Spleen (tissue), 7 donors: ENCODE measurements at regions not wholly inside any gene's neighbourhood (a gene's known extent, or its start where the extent isn't known, plus 50 kb on each side); places are given as distances from the start of the nearest gene placed in this dataset.

Experiments
- CTCF ChIP-seq, 11 experiments: fragments of 200-600 bp in 7 of 11; fragments of 450-650 bp in 4 of 11; sonication (generic) in 4 of 11; IDR thresholded peaks in 8 of 11; conservative IDR thresholded peaks in 3 of 11; 1 replicate in 7 of 11; 2 replicates in 4 of 11; pipeline versions ENCODE4 v1.4.0 to v1.8.0; 2016 to 2021; ENCODE audit warnings: antibody characterized with exemption in 11 of 11, inconsistent platforms in 4 of 11, mild to moderate bottlenecking in 1 of 11
- POLR2AphosphoS5 ChIP-seq, 3 donors: sonication (generic); formaldehyde crosslinking; IDR thresholded peaks; one replicate each; pipeline ENCODE4 v1.5.1; 2017; ENCODE audit warnings: antibody characterized with exemption in 3 of 3
- donor health status: DM: no; HTN: no; CAD: no; lungs with moderate emphysema.
- donor health status: DM: no; HTN: no; CAD: no.
- donor health status: DM: no; HTN: no; CAD: no.

DNA sequence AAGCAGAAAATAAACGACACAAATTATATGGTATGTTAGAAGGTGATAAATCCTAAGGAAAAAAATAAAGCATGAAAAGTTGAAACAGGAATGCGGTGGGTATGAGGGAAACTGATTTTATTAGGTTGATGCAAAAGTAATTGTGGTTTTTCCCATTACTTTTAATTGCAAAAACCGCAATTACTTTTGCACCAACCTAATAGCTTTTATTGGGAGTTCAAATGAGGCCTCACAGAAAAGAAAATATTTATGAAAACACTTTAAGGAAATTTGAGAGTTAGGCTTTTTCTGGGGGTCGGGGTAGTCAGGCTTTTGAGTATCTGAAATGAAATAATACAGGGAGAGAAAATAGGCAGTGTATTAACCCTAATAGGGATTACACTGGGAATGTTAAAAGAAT lies 397.0 kb upstream of the KHDRBS2 start:
- TF ChIP-seq CTCF (IDR thresholded peaks at IDR 0.05 in 8 of 11, conservative IDR thresholded peaks at IDR 0.05 in 3 of 11): no peak
- TF ChIP-seq POLR2AphosphoS5 (IDR thresholded peaks at IDR 0.05): no peak
